Stomach (tissue), 8 donors: ENCODE measurements at regions not wholly inside any gene's neighbourhood (a gene's known extent, or its start where the extent isn't known, plus 50 kb on each side); places are given as distances from the start of the nearest gene placed in this dataset.

Source experiments
- DNase-seq, 2 donors: peaks; one replicate each; pipeline versions ENCODE4 v3.0.0 to v3.0.0-alpha.2; 2013 to 2019
- H3K27ac ChIP-seq, 5 donors: fragments of 200-600 bp in 4 of 5; sonication (generic) in 4 of 5; one replicate each; pipeline ENCODE4 v1.5.1; 2013 to 2019; ENCODE audit warnings: mild to moderate bottlenecking in 1 of 5, moderate library complexity in 1 of 5
- H3K27me3 ChIP-seq, 3 donors: fragments of 200-600 bp; sonication (generic); one replicate each; pipeline ENCODE4 v1.5.1; 2017 to 2019; ENCODE audit warnings: mixed run types in 1 of 3
- H3K36me3 ChIP-seq, 4 donors: fragments of 200-600 bp; sonication (generic); 1 replicate in 3 of 4; 2 replicates in 1 of 4; pipeline ENCODE4 v1.5.1; 2016 to 2019
- H3K4me1 ChIP-seq, 4 donors: fragments of 200-600 bp; sonication (generic); one replicate each; pipeline ENCODE4 v1.5.1; 2016 to 2019
- H3K4me3 ChIP-seq, 4 donors: fragments of 200-600 bp; sonication (generic) in 3 of 4; one replicate each; pipeline ENCODE4 v1.5.1; 2016 to 2019; ENCODE audit warnings: mild to moderate bottlenecking in 1 of 4
- H3K9me3 ChIP-seq, 4 donors: fragments of 200-600 bp; sonication (generic); one replicate each; pipeline ENCODE4 v1.5.1; 2016 to 2019
- CTCF ChIP-seq, 7 experiments: fragments of 450-650 bp in 4 of 7; fragments of 200-600 bp in 3 of 7; sonication (generic) in 3 of 7; IDR thresholded peaks; one replicate each; pipeline ENCODE4 v1.5.1; 2016 to 2019; ENCODE audit warnings: antibody characterized with exemption in 7 of 7, control low read depth in 2 of 7, mild to moderate bottlenecking in 1 of 7
- EP300 ChIP-seq: sonication (generic); formaldehyde crosslinking; IDR thresholded peaks from one replicate; pipeline ENCODE4 v1.6.1; 2017; ENCODE audit warnings: antibody characterized with exemption
- POLR2A ChIP-seq, 4 donors: fragments of 450-650 bp; IDR thresholded peaks; one replicate each; pipeline ENCODE4 v1.6.1; 2016; ENCODE audit warnings: antibody characterized with exemption in 4 of 4, control low read depth in 2 of 4, mild to moderate bottlenecking in 1 of 4, moderate library complexity in 1 of 4
- POLR2AphosphoS5 ChIP-seq, 3 donors: sonication (generic); formaldehyde crosslinking; IDR thresholded peaks; one replicate each; pipeline ENCODE4 v1.6.1; 2016; ENCODE audit warnings: antibody characterized with exemption in 3 of 3
- WGBS, 5 donors: extraction: QIAGEN DNeasy Blood & Tissue Kit in 3 of 5; methylation state at CpG; one replicate each; pipeline versions ENCODE4 v1.1.5 to v1.1.7; 2013 to 2018; 5-methylcytosine and 5-hydroxymethylcytosine counted together
- intact Hi-C: fragments of 100-400 bp; cut with DNase I; formaldehyde crosslinking; loops from one replicate; pipeline ENCODE4 v1.15.1; 2023; ENCODE audit warnings: low total_unique reads
- donor health status: healthy with polysubstance abuse.
- donor health status: Bipolar disorder and iron deficiency.
- donor health status: healthy.

GRCh38 chr14:98184457-98184856 is 1087.5 kb downstream of the BCL11B start:
- WGBS, 5 donors, result 75 to 88% (median 81%) methylated on average over 6 of the region's 6 CpGs
- Histone ChIP-seq H3K4me1 (no peaks in the 10 kb centered on the region), H3K9me3 (no peaks in the 10 kb centered on the region), H3K36me3 (no peaks in the 10 kb centered on the region), H3K27me3 (peaks cover 0 to 11% (median 0%) of the 10 kb centered on the region in 3 donors), H3K27ac (no peak overlapping the region), H3K4me3 (no peak overlapping the region)
- intact Hi-C loops, result no loop called here
- no peak for DNase-seq
- no peak for TF ChIP-seq POLR2A (IDR thresholded peaks at IDR 0.05)
- TF ChIP-seq POLR2AphosphoS5 (IDR thresholded peaks at IDR 0.05), result no peak
- TF ChIP-seq EP300, result no peak
- TF ChIP-seq CTCF (IDR thresholded peaks at IDR 0.05), result no peak

GRCh38 chr14:98185036-98185435 is 1087.0 kb downstream of the BCL11B start:
- peaks cover 0 to 11% (median 0%) of the 10 kb centered on the region in 3 donors for H3K27me3 ChIP-seq
- intact Hi-C loops, result no loop called here
- no peaks in the 10 kb centered on the region for H3K4me1 ChIP-seq
- 61 to 73% (median 64%) methylated on average over 8 of the region's 8 CpGs for WGBS, 5 donors
- H3K4me3 ChIP-seq, result no peak overlapping the region
- DNase-seq, result no peak
- TF ChIP-seq POLR2AphosphoS5 (IDR thresholded peaks at IDR 0.05) (no peak), POLR2A (IDR thresholded peaks at IDR 0.05) (no peak), CTCF (IDR thresholded peaks at IDR 0.05) (no peak), EP300 (no peak)
- H3K36me3 ChIP-seq, result no peaks in the 10 kb centered on the region
- no peak overlapping the region for H3K27ac ChIP-seq
- no peaks in the 10 kb centered on the region for H3K9me3 ChIP-seq

- no peak overlapping the region for H3K27ac ChIP-seq
- 65 to 74% (median 70%) methylated on average over 3 of the region's 3 CpGs for WGBS, 5 donors
These were observed 1085.9 kb downstream of the BCL11B start for GRCh38 chr14:98186140-98186539.

GRCh38 chr14:98187281-98187680 is 1084.7 kb downstream of the BCL11B start:
- no peak for DNase-seq
- Histone ChIP-seq H3K4me1 (no peaks in the 10 kb centered on the region), H3K27me3 (peaks cover 0 to 15% (median 0%) of the 10 kb centered on the region in 3 donors), H3K9me3 (no peaks in the 10 kb centered on the region), H3K27ac (no peak overlapping the region), H3K36me3 (no peaks in the 10 kb centered on the region), H3K4me3 (no peak overlapping the region)
- no peak for TF ChIP-seq CTCF (IDR thresholded peaks at IDR 0.05)
- WGBS, 5 donors, result 68 to 83% (median 74%) methylated on average over 2 of the region's 2 CpGs
- intact Hi-C loops, result no loop called here

More at GRCh38 chr14:98186140-98186539, 1085.9 kb downstream of the BCL11B start:
- TF ChIP-seq POLR2A (IDR thresholded peaks at IDR 0.05), result no peak
- TF ChIP-seq EP300, result no peak
- TF ChIP-seq CTCF (IDR thresholded peaks at IDR 0.05), result no peak
- TF ChIP-seq POLR2AphosphoS5 (IDR thresholded peaks at IDR 0.05), result no peak
- no peaks in the 10 kb centered on the region for H3K9me3 ChIP-seq
- H3K36me3 ChIP-seq, result no peaks in the 10 kb centered on the region
- no peak overlapping the region for H3K4me3 ChIP-seq
- intact Hi-C loops, result no loop called here
- no peak for DNase-seq
- H3K4me1 ChIP-seq, result no peaks in the 10 kb centered on the region
- peaks cover 0 to 11% (median 0%) of the 10 kb centered on the region in 3 donors for H3K27me3 ChIP-seq
